NT2/D1 (cell line): ENCODE measurements at regions not wholly inside any gene's neighbourhood (a gene's known extent, or its start where the extent isn't known, plus 50 kb on each side); places are given as distances from the start of the nearest gene placed in this dataset.

Source experiments
- SUZ12 ChIP-seq: IDR thresholded peaks from 2 replicates; pipeline ENCODE4 v1.6.1; 2011; ENCODE audit not compliant: insufficient read length, insufficient read depth; ENCODE audit errors: extremely low read depth
- YY1 ChIP-seq: IDR thresholded peaks from 2 replicates; pipeline ENCODE4 v1.6.1; 2011; ENCODE audit not compliant: insufficient read length, insufficient read depth
- ZNF274 ChIP-seq: IDR thresholded peaks from 2 replicates; pipeline ENCODE4 v1.6.1; 2011; ENCODE audit warnings: mild to moderate bottlenecking, low read depth, low read length

DNA sequence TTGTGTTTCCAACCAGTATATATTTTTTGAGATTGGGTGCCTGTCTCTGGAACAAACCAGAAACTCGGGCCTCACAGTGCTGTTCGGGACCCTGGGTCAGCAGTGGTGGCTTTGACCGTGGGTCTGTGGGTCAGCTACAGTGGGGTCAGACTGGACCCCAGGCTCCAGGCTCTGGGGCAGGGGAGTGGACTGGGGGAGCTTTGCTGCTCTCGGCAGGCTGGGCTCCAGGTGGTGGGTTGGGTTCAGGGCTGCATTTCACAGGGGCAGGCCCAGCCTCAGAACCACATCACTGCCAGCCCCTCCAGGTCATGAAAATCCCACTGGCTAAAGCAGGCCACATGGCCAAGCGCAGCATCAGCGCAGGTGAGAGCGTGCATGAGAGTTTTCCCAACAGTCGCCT lies 1279.3 kb downstream of the BRD1 start:
- TF ChIP-seq ZNF274 = no peak
- no peak for TF ChIP-seq YY1
- no peak for TF ChIP-seq SUZ12
